H9 (cell line): ENCODE measurements at regions not wholly inside any gene's neighbourhood (a gene's known extent, or its start where the extent isn't known, plus 50 kb on each side); places are given as distances from the start of the nearest gene placed in this dataset.

Experiments used
- DNase-seq: peaks from one replicate; pipeline ENCODE4 v3.0.0-alpha.2; 2017
- H2AFZ ChIP-seq: one replicate; pipeline ENCODE4 v1.6.1; 2013; ENCODE audit warnings: mild to moderate bottlenecking, low read length, control low read depth, moderate library complexity
- H2AK5ac ChIP-seq: 2 replicates; pipeline ENCODE4 v1.6.1; 2013; ENCODE audit warnings: low read length, control low read depth, mixed read lengths; ENCODE audit not compliant: insufficient read length
- H2BK120ac ChIP-seq: one replicate; pipeline ENCODE4 v1.6.1; 2013; ENCODE audit warnings: low read depth, mild to moderate bottlenecking, low read length, control low read depth, inconsistent platforms; ENCODE audit not compliant: poor library complexity, severe bottlenecking
- H2BK12ac ChIP-seq: 2 replicates; pipeline ENCODE4 v1.6.1; 2013; ENCODE audit warnings: low read length, control low read depth, mixed read lengths, low read depth; ENCODE audit not compliant: insufficient read length
- H2BK15ac ChIP-seq: 2 replicates; pipeline ENCODE4 v1.6.1; 2013; ENCODE audit warnings: low read depth, low read length, control low read depth
- H2BK20ac ChIP-seq: one replicate; pipeline ENCODE4 v1.6.1; 2013; ENCODE audit warnings: low read depth, mild to moderate bottlenecking, low read length, control low read depth, inconsistent platforms; ENCODE audit not compliant: poor library complexity, severe bottlenecking
- H2BK5ac ChIP-seq: 2 replicates; pipeline ENCODE4 v1.6.1; 2013; ENCODE audit warnings: low read length, control low read depth, mixed read lengths; ENCODE audit not compliant: insufficient read length
- H3K14ac ChIP-seq: 2 replicates; pipeline ENCODE4 v1.6.1; 2013; ENCODE audit warnings: low read length, control low read depth; ENCODE audit not compliant: insufficient read depth
- H3K18ac ChIP-seq: 2 replicates; pipeline ENCODE4 v1.6.1; 2013; ENCODE audit warnings: low read depth, mild to moderate bottlenecking, mixed read lengths, low read length, control low read depth; ENCODE audit not compliant: insufficient read length
- H3K23ac ChIP-seq: 2 replicates; pipeline ENCODE4 v1.6.1; 2013; ENCODE audit warnings: low read length, control low read depth, mixed read lengths, low read depth; ENCODE audit not compliant: insufficient read length
- H3K23me2 ChIP-seq: 2 replicates; pipeline ENCODE4 v1.6.1; 2013; ENCODE audit warnings: low read depth, mild to moderate bottlenecking, mixed read lengths, low read length, control low read depth; ENCODE audit not compliant: insufficient read length, poor library complexity, severe bottlenecking
- H3K27ac ChIP-seq: 2 replicates; pipeline ENCODE4 v1.5.1; 2013; ENCODE audit warnings: low read length, control low read depth, mixed read lengths, low read depth; ENCODE audit not compliant: insufficient read length
- H3K27me3 ChIP-seq: 2 replicates; pipeline ENCODE4 v1.6.1; 2013; ENCODE audit warnings: low read length, control low read depth, inconsistent platforms; ENCODE audit not compliant: insufficient read depth
- H3K4ac ChIP-seq: 2 replicates; pipeline ENCODE4 v1.6.1; 2013; ENCODE audit warnings: low read depth, mild to moderate bottlenecking, control low read depth, inconsistent platforms, low read length, moderate library complexity
- H3K4me1 ChIP-seq: 2 replicates; pipeline ENCODE4 v1.6.1; 2013; ENCODE audit warnings: low read length, control low read depth, inconsistent platforms; ENCODE audit not compliant: insufficient read depth
- H3K4me2 ChIP-seq: 2 replicates; pipeline ENCODE4 v1.6.1; 2013; ENCODE audit warnings: low read length, control low read depth, mixed read lengths; ENCODE audit not compliant: insufficient read length, insufficient read depth
- H3K56ac ChIP-seq: 2 replicates; pipeline ENCODE4 v1.6.1; 2013; ENCODE audit warnings: low read depth, mild to moderate bottlenecking, mixed read lengths, low read length, control low read depth; ENCODE audit not compliant: insufficient read length
- H3K79me1 ChIP-seq: 2 replicates; pipeline ENCODE4 v1.6.1; 2013; ENCODE audit warnings: low read depth, mild to moderate bottlenecking, moderate library complexity, low read length, control low read depth, inconsistent platforms; ENCODE audit not compliant: insufficient read depth, poor library complexity, severe bottlenecking
- H3K79me2 ChIP-seq: 2 replicates; pipeline ENCODE4 v1.6.1; 2013; ENCODE audit warnings: low read length, control low read depth, inconsistent platforms; ENCODE audit not compliant: insufficient read depth
- H3K9ac ChIP-seq: 2 replicates; pipeline ENCODE4 v1.6.1; 2013; ENCODE audit warnings: low read length, control low read depth, mixed read lengths; ENCODE audit not compliant: insufficient read length; ENCODE audit errors: extremely low read depth
- H3K9me3 ChIP-seq: one replicate; pipeline ENCODE4 v1.6.1; 2013; ENCODE audit warnings: low read depth, low read length, inconsistent platforms; ENCODE audit not compliant: control insufficient read depth
- H3T11ph ChIP-seq: one replicate; pipeline ENCODE4 v1.6.1; 2013; ENCODE audit warnings: mild to moderate bottlenecking, low read length, control low read depth, inconsistent platforms
- H4K20me1 ChIP-seq: one replicate; pipeline ENCODE4 v1.6.1; 2013; ENCODE audit not compliant: control insufficient read depth, insufficient read length, insufficient read depth
- H4K5ac ChIP-seq: 2 replicates; pipeline ENCODE4 v1.6.1; 2013; ENCODE audit warnings: low read depth, mild to moderate bottlenecking, mixed read lengths, low read length, control low read depth; ENCODE audit not compliant: insufficient read length
- H4K8ac ChIP-seq: replicated peaks from 2 replicates; pipeline ENCODE4 v1.6.1; 2013; ENCODE audit warnings: low read length, control low read depth, mixed read lengths, low read depth; ENCODE audit not compliant: insufficient read length
- H4K91ac ChIP-seq: 2 replicates; pipeline ENCODE4 v1.6.1; 2013; ENCODE audit warnings: low read depth, mild to moderate bottlenecking, moderate library complexity, mixed read lengths, low read length, control low read depth; ENCODE audit not compliant: insufficient read length
- H3K27ac Mint-ChIP-seq, 3 experiments: 2 replicates in 2 of 3; 3 replicates in 1 of 3; pipeline ENCODE4 v1.8.0; 2020 to 2021; ENCODE audit warnings: mixed read lengths in 3 of 3, mild to moderate bottlenecking in 1 of 3, moderate library complexity in 1 of 3
- H3K27me3 Mint-ChIP-seq: 2 replicates; pipeline ENCODE4 v1.8.0; 2021; ENCODE audit warnings: low read depth, mild to moderate bottlenecking, moderate library complexity, mixed read lengths
- H3K36me3 Mint-ChIP-seq, 3 experiments: 2 replicates in 2 of 3; 3 replicates in 1 of 3; pipeline ENCODE4 v1.8.0; 2020 to 2021; ENCODE audit warnings: low read depth in 3 of 3, mixed read lengths in 3 of 3; ENCODE audit not compliant: insufficient read depth in 1 of 3
- H3K4me1 Mint-ChIP-seq, 2 experiments: 2 replicates each; pipeline ENCODE4 v1.8.0; 2020; ENCODE audit warnings: mixed read lengths in 2 of 2
- H3K4me3 Mint-ChIP-seq, 2 experiments: 2 replicates in 1 of 2; 3 replicates in 1 of 2; pipeline ENCODE4 v1.8.0; 2020 to 2021; ENCODE audit warnings: mild to moderate bottlenecking in 2 of 2, mixed read lengths in 2 of 2, moderate library complexity in 1 of 2
- H3K9me3 Mint-ChIP-seq, 2 experiments: 2 replicates in 1 of 2; 3 replicates in 1 of 2; pipeline ENCODE4 v1.8.0; 2020; ENCODE audit warnings: mild to moderate bottlenecking in 2 of 2, mixed read lengths in 2 of 2, moderate library complexity in 1 of 2
- CTCF ChIP-seq: fragments of 200-600 bp; sonication (generic); conservative IDR thresholded peaks from 3 replicates; pipeline ENCODE4 v1.8.0; 2021; ENCODE audit warnings: antibody characterized with exemption, mild to moderate bottlenecking
- WGBS: extraction: QIAGEN DNeasy Blood & Tissue Kit; methylation state at CpG from one replicate; pipeline ENCODE4 v1.1.7; 2013; ENCODE audit warnings: missing lambda C conversion rate, low lambda C conversion rate, mixed read lengths; ENCODE audit not compliant: insufficient read length; ENCODE audit errors: extremely low coverage; 5-methylcytosine and 5-hydroxymethylcytosine counted together

GRCh38 chr1:81335876-81336275 lies 464.9 kb upstream of the ADGRL2 start:
- no peak overlapping the region for H4K8ac ChIP-seq
- no peaks in the 10 kb centered on the region for H4K20me1 ChIP-seq
- no peak overlapping the region for H2BK12ac ChIP-seq
- H3K79me2 ChIP-seq = no peaks in the 10 kb centered on the region
- no peak overlapping the region for H3K9ac ChIP-seq
- no peak overlapping the region for H3K18ac ChIP-seq
- H2BK20ac ChIP-seq = no peak overlapping the region
- H2AFZ ChIP-seq = no peak overlapping the region
- H3K56ac ChIP-seq = no peak overlapping the region
- DNase-seq = no peak
- Mint-ChIP-seq H3K27ac (peak overlapping the region in 1 of 3 experiments; percentile 12; a peak in 2 of 7 replicates), H3K9me3 (peaks cover 5 to 10% of the 10 kb centered on the region in 2 experiments; a peak in 4 of 5 replicates), H3K36me3 (peaks cover 4 to 15% (median 5%) of the 10 kb centered on the region in 3 experiments; a peak in 5 of 7 replicates), H3K27me3 (no peaks in the 10 kb centered on the region), H3K4me3 (no peak overlapping the region), H3K4me1 (peaks cover 16% of the 10 kb centered on the region in 2 experiments)
- no peak overlapping the region for H3K14ac ChIP-seq
- no CpG with 5 or more reads among the region's 2 CpGs for WGBS
- no peak overlapping the region for H3T11ph ChIP-seq
- H3K23ac ChIP-seq = no peak overlapping the region
- no peaks in the 10 kb centered on the region for H3K27me3 ChIP-seq
- no peak overlapping the region for H2BK5ac ChIP-seq
- no peak overlapping the region for H3K27ac ChIP-seq
- H3K9me3 ChIP-seq = no peaks in the 10 kb centered on the region
- H3K4ac ChIP-seq = no peak overlapping the region
- H4K91ac ChIP-seq = no peak overlapping the region
- no peak for TF ChIP-seq CTCF
- H3K79me1 ChIP-seq = no peaks in the 10 kb centered on the region
- H2AK5ac ChIP-seq = no peak overlapping the region
- no peak overlapping the region for H2BK120ac ChIP-seq
- H4K5ac ChIP-seq = no peak overlapping the region
- no peaks in the 10 kb centered on the region for H3K23me2 ChIP-seq
- H3K4me1 ChIP-seq = peaks cover 3% of the 10 kb centered on the region; the same call in 1 of the 2 replicates
- no peak overlapping the region for H3K4me2 ChIP-seq
- H2BK15ac ChIP-seq = no peak overlapping the region
